ENCODE measurements at regions not wholly inside any gene's neighbourhood (a gene's known extent, or its start where the extent isn't known, plus 50 kb on each side); places are given as distances from the start of the nearest gene placed in this dataset.

GRCh38 chr5:174301848-174302625 lies 256.5 kb downstream of the NSG2 start:
- Histone ChIP-seq H3K36me3 (no peaks in the 10 kb centered on the region), H3K27ac (no peak overlapping the region), H3K4me3 (no peak overlapping the region), H3K9me3 (no peaks in the 10 kb centered on the region), H3K27me3 (no peaks in the 10 kb centered on the region), H3K4me1 (no peaks in the 10 kb centered on the region), H3K9ac (ENCODE audit: low read depth in 2 of 2, low read length in 2 of 2) (no peak overlapping the region)
- no peak for TF ChIP-seq CTCF (IDR thresholded peaks at IDR 0.05)
- no peak for DNase-seq
- intact Hi-C loops (cut with DNase I): no loop called here

- Histone ChIP-seq H3K4me3 (no peak overlapping the region), H3K4me1 (no peaks in the 10 kb centered on the region), H3K9me3 (no peaks in the 10 kb centered on the region), H3K27ac (no peak overlapping the region), H3K36me3 (no peaks in the 10 kb centered on the region), H3K27me3 (no peaks in the 10 kb centered on the region), H3K9ac (ENCODE audit: low read depth in 2 of 2, low read length in 2 of 2) (no peak overlapping the region)
- no peak for TF ChIP-seq CTCF (IDR thresholded peaks at IDR 0.05)
- no peak for DNase-seq
- intact Hi-C loops (cut with DNase I): no loop called here
Observed at GRCh38 chr5:174303035-174303434, 257.5 kb downstream of the NSG2 start.

GRCh38 chr5:174303437-174304045 lies 258.0 kb downstream of the NSG2 start:
- no peak overlapping the region for H3K27ac ChIP-seq
- intact Hi-C loops (cut with DNase I): no loop called here
- no peaks in the 10 kb centered on the region for H3K9me3 ChIP-seq
- H3K36me3 ChIP-seq: no peaks in the 10 kb centered on the region
- no peak overlapping the region for H3K9ac ChIP-seq (ENCODE audit: low read depth in 2 of 2, low read length in 2 of 2)
- H3K4me3 ChIP-seq: no peak overlapping the region
- H3K4me1 ChIP-seq: no peaks in the 10 kb centered on the region
- DNase-seq: no peak
- TF ChIP-seq CTCF (IDR thresholded peaks at IDR 0.05): no peak
- no peaks in the 10 kb centered on the region for H3K27me3 ChIP-seq

GRCh38 chr5:174305241-174305681 lies 259.8 kb downstream of the NSG2 start:
- Histone ChIP-seq H3K4me3 (no peak overlapping the region), H3K27ac (no peak overlapping the region), H3K9me3 (no peaks in the 10 kb centered on the region), H3K36me3 (no peaks in the 10 kb centered on the region), H3K27me3 (no peaks in the 10 kb centered on the region), H3K9ac (ENCODE audit: low read depth in 2 of 2, low read length in 2 of 2) (no peak overlapping the region), H3K4me1 (no peaks in the 10 kb centered on the region)
- intact Hi-C loops (cut with DNase I): no loop called here
- DNase-seq: no peak
- no peak for TF ChIP-seq CTCF (IDR thresholded peaks at IDR 0.05)

- H3K9ac ChIP-seq (ENCODE audit: low read depth in 2 of 2, low read length in 2 of 2): no peak overlapping the region
- no peak for TF ChIP-seq CTCF (IDR thresholded peaks at IDR 0.05)
- H3K27ac ChIP-seq: no peak overlapping the region
- H3K36me3 ChIP-seq: no peaks in the 10 kb centered on the region
- DNase-seq: no peak
- H3K4me3 ChIP-seq: no peak overlapping the region
- no peaks in the 10 kb centered on the region for H3K9me3 ChIP-seq
- intact Hi-C loops (cut with DNase I): no loop called here
- H3K4me1 ChIP-seq: no peaks in the 10 kb centered on the region
- H3K27me3 ChIP-seq: peaks cover 3% of the 10 kb centered on the region
Observed at GRCh38 chr5:174306345-174307030, 261.0 kb downstream of the NSG2 start.
